G401 (cell line): ENCODE measurements at regions not wholly inside any gene's neighbourhood (a gene's known extent, or its start where the extent isn't known, plus 50 kb on each side); places are given as distances from the start of the nearest gene placed in this dataset.

ENCODE experiments used
- DNase-seq: peaks from one replicate; pipeline ENCODE4 v3.0.0-alpha.2; 2015; ENCODE audit warnings: low spot score
- in situ Hi-C: cut with HindIII; loops from 2 replicates; pipeline ENCODE4 v1.10.0; 2016; ENCODE audit warnings: low sequenced_read_pairs, mixed read lengths

DNA sequence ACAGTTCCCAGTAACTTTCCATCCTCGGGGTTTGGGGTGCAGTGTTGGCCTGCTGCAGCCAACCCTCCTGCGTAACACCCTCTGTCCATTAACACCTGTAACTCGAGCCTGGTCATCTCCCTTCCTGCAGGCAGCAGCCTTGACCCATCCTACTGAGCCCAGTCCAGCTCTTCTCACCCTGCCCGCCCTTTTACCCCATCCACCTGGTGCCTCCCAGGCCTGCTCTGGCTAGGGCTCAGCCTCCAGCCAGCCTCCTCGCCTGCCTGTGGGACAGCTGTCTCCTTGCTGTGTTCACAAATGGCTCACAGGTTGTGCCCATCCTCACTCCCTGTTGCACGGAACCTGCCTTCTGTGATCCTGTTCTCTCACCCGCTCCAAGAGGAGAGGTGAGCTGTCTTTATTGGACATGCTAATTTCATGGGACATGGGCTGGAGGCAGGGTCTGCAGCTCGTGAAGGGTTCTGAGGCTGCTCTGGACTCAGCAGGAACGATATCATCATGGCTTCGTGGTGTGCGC lies 277.2 kb upstream of the TCERG1L start:
- in situ Hi-C loops: no loop called here
- peak; percentile 2 for DNase-seq

DNA sequence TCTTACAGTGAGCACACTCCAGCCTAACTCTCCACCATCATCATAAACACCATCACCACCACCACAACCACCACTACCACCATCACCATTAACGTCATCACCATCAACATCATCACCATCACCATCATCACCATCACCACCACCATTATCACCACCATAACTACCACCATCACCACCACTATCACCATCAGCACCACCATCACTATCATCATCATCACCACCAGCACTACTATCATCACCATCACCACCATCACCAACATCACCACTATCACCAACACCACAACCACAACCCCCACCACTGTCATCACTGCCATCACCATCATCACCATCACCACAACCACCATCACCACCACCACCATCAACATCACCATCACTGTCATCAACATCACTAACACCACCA lies 279.0 kb upstream of the TCERG1L start:
- no peak for DNase-seq
- in situ Hi-C loops: no loop called here

DNA sequence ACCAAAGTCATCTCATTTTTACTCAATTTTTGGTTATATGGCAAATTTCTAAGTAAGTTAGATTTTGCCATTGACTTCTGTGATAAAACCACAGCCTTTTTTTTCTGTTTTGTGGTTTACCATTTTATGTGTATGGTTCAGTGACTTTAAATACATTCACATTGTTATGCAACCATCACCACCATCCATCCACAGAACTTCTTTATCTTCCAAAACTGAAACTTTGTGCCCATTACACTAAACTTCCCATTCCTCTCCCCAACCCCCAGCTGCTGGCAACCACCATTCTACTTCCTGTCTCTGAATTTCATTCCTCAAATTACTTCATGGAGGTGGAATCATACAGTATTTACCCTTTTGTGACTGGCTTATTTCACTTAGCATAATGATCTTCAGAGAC lies 280.4 kb upstream of the TCERG1L start:
- in situ Hi-C loops: no loop called here

DNA sequence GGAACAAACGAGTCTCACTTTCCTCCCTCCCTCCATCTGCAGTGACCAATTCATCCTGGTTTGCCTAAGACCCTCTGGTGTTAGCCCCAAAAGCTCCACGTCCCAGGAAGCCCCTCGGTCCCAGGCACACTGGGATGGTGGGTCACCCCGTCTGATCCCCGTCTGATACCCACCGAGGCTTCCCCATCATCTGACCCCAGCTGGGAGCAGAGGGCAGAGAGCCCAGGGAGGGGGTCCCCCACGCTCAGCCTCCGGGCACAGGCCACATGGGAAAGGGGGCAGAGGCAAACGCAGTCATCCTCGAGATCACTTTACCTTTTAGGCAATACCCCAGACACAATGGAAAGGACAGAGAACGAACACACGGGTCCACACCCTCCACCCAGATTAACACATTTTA lies 291.6 kb upstream of the PPP2R2D start:
- no peak for DNase-seq
- in situ Hi-C loops: no loop called here

More for the DNA sequence above, 280.4 kb upstream of the TCERG1L start:
- DNase-seq: no peak

DNA sequence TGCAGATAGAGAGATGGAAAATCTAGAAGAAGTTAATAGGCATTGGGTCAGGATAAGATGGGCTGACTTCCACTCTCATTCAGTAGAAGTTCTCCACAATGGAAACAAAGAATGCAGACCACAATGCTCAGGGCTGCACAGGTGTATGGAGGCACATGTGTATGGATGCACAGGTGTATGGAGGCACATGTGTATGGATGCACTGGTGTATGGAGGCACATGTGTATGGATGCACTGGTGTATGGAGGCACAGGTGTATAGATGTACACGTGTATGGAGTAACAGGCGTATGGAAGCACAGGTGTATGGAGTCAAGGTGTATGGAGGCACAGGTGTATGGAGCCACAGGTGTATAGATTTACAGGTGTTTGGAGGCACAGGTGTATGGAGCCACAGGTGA lies 285.7 kb upstream of the PPP2R2D start:
- in situ Hi-C loops: no loop called here
- DNase-seq: no peak

DNA sequence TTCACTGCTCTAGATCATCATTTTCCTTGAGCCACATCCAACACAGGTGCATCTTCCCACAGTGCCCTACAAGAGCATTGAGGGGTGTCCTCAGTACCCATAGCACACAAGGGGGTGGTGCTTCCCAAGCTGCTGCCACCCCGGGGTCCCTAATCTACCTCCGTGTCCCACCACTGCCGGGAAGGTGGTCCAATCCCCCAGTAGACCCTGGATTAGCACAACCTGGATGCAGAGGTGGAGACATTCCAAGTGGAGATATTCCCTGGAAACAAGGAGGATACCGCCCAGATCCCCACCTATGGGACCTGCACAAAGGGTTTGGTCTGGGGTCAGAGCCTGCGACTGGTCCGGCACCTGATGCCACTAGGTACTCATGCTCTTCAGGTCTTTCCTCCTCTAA lies 284.8 kb upstream of the PPP2R2D start:
- no peak for DNase-seq
- in situ Hi-C loops: no loop called here

DNA sequence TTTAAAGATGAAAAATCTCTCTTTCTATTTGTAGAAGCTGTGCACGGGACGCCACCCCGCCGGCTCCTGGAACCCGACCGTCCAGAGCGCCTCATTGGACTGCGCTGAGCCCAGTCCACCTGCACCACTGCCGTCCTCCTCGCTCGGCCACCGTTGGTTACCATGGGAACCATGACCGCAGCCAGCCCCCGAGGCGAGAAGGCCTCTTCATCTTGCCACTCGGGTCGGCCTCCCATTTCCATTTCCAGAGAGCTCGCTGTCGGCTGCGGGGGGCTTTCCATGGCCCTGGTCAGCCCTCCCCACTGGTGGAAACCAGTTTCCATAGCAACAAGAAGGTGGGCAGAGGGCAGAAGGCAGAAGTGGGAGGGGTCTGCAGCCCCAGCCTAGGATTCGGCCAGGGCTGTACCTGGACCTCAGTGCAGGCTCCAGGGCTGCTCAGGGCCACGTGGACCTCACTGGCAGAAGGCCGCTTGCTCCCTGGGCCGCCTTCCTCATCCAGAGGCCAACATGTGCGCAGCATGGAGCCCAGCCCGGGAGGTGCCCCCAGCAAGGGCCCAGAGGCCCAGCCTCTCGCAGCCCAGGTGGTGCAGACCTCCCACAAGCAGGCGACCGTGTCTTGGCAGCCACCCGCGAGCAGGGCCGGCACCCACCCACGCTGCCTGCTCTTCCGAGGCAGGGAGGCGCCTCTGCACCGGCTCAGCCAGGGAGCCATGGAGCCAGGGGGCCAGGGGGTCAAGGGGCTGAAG lies 283.5 kb upstream of the PPP2R2D start:
- DNase-seq: no peak
- in situ Hi-C loops: no loop called here

DNA sequence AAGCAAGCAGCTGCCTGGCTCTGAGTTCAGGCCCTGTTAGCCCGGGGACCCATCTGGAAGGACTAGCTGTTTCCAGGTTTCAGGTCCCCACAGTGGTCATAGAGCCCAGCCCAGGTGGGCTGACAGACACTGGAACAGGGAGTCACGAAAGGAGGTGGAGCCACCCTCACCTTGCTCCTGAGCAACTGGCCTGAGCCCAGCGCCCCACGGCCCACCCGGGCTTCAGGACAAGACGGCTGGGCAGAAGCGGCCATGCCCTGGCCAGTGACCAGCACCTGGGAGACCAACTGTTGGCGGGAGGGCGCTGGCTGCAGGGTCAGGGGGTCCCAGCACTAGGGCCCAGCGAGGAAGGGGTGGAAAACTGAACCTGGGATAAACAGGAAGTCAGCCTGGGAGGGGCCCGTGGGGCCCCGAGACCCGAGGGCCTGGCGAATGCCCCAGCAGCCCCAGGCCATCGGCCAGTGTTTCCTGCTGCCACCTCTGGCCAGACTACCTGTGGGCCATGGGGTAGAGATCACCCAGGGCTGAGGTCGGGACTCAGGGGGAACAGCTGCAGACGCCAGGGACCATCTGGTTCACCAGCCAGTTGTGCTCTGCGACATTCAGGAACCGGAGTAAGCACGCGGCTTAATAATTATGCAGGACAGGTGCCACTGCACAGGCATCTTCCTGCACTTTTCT lies 282.1 kb upstream of the PPP2R2D start:
- no peak for DNase-seq

DNA sequence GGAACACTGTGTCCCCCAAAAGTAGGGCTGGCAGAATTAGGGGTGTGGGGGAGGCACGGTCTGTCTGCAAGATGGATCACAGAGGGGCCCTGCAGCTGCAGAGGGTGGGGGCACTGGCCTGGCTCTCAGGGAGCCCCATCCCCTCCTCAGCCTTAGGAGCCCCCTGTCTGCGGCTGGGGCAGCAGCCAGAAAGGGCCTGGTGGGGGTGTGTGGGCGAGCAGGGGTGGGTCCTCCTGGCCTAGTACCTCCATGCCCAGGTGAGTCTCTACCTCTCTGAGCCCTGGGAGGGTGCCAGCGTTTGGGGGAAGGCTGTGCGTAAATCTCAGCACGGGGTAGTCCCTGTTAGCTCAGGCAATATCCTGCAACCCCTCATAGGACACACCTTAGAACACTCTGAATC lies 280.5 kb upstream of the PPP2R2D start:
- in situ Hi-C loops: no loop called here
- DNase-seq: no peak

More for the DNA sequence above, 282.1 kb upstream of the PPP2R2D start:
- in situ Hi-C loops: no loop called here

DNA sequence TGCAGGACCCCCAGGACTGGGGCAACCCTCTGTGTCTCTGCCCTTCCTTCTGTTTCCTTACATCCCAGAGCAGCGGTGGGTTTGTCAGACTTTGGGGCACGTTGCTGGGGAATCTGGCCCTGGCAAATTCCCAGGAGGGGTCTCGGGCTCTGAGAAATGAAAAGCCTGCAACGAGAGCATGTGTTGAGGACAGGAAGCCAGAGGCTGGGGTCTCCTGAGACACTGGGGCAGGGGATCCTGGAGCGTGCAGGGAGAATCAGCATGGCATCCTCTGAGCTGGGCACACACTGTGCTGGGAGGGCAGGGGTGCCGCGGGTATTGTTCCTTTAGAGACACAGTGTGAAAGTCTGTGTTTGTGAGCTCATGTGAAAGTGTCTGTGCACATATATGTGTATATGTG lies 279.9 kb upstream of the PPP2R2D start:
- in situ Hi-C loops: no loop called here
- DNase-seq: no peak

DNA sequence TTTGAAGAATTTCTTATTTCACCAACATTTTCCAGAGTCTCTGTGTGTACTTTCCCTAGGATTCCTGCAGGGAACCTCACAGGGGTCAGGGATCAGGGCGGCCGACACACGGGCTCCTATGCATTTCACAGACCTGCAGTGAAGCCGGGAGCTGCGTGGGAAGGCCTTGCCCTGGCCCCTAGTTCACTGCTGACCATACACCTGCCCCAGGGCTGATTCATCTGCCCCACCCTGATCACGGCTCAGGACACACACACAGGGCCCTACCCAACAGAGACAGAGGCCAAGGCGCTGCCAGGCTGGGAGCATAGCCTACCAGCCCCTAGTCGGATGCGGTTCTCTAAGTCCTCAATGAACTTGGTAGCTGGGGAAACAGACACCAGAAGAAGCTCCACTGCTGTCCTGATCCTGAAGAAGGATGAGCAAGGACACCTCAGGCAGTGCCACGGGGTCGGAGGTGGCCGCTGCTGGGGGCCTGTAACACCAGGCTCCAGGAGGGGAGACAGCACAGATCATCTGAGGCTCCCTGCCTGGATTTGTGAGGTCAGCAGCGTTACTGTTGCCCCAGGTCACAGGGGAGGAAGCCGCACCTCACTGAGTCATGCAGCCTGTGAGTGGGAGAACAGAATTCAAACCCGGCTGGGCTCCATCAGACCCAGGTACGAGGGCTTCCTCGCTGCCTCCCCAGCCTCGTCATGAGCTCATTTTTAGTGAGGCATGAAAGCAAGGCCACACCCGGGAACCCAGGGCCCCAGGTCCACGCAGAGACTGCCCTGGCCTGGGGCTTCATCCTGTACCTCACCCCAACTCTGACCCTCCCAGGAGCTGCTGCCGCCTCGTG lies 278.8 kb upstream of the PPP2R2D start:
- in situ Hi-C loops: no loop called here
- DNase-seq: no peak

DNA sequence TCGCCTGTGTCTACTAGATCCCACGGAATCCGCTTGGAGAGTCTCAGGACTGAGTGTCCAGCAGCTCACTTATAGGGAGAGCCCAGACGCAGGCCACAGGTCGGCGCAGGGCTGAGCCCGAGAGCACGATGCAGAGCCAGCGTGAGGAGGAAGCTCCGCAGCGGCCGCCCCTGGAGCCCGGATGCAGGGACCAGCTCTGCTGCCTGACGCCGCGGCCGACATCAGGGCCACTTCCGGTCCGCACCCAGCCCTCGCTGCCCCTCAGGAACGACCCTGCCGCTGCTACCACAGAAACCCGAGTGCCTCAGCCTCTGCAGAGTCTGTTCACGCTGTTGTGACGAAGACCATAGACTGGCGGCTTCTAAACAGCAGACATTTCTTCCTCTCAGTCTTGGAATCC lies 275.8 kb upstream of the PPP2R2D start:
- in situ Hi-C loops: no loop called here
- DNase-seq: no peak

DNA sequence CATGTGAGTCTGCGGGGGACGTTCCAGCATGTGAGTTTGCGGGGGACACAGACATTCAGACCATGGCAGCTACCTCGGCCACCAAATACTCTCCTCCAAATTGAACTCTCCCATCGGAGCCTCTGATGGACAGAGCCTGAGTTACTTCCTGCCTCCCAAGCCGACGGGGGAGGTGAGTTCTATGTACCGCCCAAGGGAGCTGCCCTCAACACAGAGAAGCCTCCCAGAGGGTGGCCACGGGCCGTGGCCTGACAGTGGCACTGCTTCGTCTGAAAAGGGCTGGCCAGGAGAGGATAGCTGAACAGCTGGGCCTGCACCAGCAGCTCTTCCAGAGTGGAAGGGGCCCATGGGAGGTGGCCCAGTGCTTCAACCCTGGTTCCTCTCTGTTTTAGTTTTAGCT lies 274.5 kb upstream of the PPP2R2D start:
- no peak for DNase-seq
- in situ Hi-C loops: no loop called here

DNA sequence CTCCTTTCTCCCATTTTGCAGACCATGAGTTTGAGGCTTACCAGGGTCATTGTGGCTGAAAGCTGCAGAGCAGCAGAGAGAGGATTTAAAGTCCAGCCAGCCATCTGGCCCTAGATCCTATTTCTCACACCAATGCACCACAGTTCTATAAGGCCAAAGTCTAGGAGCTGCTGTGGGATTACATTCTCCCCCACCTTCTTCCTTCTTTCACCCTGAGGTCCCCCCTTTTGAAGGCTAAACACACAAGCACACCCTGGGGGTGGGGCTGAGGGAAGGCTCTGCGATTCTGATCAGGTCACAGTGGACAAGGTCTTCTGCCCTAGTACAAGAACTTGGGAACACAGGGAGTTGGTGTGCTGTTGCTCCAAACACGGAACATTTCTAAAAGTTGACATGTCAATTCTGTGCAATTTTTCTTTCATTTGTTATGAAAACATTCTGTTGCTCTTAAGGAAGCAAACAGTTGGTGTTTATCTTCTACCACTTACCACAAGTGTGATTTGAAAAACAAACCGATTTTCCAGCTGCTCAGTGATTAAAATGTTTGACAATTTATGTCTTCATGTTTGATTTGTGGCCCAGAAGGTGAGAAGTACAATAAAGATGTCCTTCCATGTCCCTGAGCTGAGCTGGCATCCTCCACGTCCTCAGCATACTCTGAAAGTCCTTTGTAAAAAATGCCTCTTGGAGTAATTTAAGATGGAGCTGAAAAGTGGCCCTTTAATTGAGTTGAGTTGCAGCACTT lies 271.6 kb upstream of the PPP2R2D start:
- DNase-seq: no peak
- in situ Hi-C loops: no loop called here

DNA sequence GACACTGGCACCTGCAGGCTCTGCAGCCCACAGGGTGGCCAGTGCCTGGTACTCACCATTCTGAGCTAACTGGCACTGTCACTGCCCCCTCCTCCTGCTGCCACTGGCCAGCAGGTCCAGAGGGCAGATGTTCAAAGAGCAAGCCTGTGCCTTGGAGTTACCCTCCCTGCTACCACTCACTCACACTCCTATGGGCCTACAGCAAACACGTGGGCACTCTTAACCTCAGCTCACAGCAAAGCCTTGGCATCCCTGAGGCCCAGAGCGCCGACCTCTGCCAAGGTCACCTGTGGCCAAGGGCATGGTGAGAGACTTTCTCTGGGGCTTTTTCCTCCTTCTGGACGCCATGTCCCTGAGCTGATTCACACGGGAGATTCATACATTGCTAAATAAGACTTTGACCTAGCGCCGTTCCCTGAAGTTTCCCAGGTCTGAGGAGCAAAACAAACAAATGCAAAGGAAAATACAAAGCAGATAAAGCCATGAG lies 270.0 kb upstream of the PPP2R2D start:
- DNase-seq: no peak
- in situ Hi-C loops: no loop called here

DNA sequence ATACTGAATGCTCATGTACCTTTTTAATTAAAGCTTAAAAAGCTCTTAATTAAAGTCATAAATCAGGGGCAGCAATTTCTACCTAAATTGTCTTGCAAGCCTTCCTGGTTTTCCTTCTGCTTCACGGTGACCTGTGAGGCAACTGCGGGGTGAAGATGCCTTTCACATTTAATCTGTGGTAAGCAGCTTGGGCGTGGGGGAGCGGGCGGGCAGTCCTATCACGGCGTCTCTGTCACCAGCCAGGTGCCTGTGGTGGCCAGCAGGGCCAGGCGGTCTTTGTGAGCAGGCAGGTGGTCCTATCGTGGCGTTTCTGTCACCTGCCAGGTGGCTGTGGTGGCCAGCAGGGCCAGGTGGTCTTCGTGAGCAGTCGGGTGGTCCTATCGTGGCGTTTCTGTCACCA lies 269.2 kb upstream of the PPP2R2D start:
- no peak for DNase-seq
- in situ Hi-C loops: no loop called here

DNA sequence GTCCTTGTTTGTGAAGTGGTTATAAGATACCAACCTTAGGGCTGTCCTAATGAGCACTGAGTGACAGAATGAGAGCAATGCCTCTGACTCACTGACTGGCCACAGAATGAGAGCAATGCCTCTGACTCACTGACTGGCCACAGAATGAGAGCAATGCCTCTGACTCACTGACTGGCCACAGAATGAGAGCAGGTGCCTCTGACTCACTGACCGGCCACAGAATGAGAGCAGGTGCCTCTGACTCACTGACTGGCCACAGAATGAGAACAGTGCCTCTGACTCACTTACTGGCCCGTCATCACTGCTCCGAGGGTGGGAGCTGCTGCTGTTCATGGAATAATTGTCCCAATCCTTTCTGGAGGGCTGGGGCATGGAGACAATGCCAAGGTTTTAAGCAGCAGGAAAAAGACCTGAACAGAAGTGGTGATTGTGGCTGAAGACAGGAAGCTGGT lies 265.2 kb upstream of the PPP2R2D start:
- no peak for DNase-seq
- in situ Hi-C loops: no loop called here

DNA sequence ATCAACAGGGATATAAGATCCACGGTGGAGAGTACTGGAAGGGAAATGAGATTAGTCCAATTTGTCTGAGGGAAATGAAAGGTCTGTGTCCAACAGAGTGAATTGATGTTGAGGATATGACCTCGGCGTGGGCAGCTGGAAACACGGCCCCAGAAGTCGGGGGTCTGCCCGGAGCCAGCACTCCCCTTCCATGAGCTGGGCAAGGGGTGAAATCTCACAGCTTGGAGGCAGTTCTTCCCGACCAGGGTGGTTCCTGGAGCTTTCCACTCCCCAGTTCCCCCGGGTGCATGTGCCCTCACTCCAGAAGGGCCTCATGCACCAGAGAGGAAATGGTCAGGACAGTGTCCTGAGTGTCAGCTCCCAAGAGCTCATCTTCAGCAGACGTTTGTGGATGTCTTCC lies 264.7 kb upstream of the PPP2R2D start:
- DNase-seq: no peak
- in situ Hi-C loops: no loop called here
